SK-N-MC (cell line): ENCODE measurements at regions not wholly inside any gene's neighbourhood (a gene's known extent, or its start where the extent isn't known, plus 50 kb on each side); places are given as distances from the start of the nearest gene placed in this dataset.

Experiments used
- DNase-seq: peaks from one replicate; pipeline ENCODE4 v3.0.0-alpha.2; 2011; ENCODE audit warnings: low read depth, low spot score
- H3K27ac ChIP-seq: fragments of 200-600 bp; sonication (generic); 2 replicates; pipeline ENCODE4 v1.5.1; 2016; ENCODE audit warnings: mixed run types
- H3K36me3 ChIP-seq: fragments of 200-600 bp; sonication (generic); 2 replicates; pipeline ENCODE4 v1.6.1; 2017; ENCODE audit warnings: antibody characterized with exemption, low read length, mixed read lengths; ENCODE audit not compliant: insufficient read depth
- H3K4me3 ChIP-seq: fragments of 200-600 bp; sonication (generic); 2 replicates; pipeline ENCODE4 v1.5.1; 2016
- H3K9ac ChIP-seq: fragments of 200-600 bp; sonication (generic); 2 replicates; pipeline ENCODE4 v1.8.0; 2017; ENCODE audit warnings: mixed run types, mixed read lengths; ENCODE audit not compliant: insufficient read length
- H3K9me3 ChIP-seq: fragments of 200-600 bp; sonication (generic); 2 replicates; pipeline ENCODE4 v1.6.1; 2017; ENCODE audit warnings: low read depth, mild to moderate bottlenecking, antibody characterized with exemption, low read length, moderate library complexity, mixed read lengths
- EZH2 ChIP-seq: fragments of 200-600 bp; sonication (generic); IDR thresholded peaks from one replicate; pipeline ENCODE4 v1.6.1; 2017; ENCODE audit warnings: antibody characterized with exemption
- FOXP2 ChIP-seq: optimal IDR thresholded peaks from 2 replicates; pipeline ENCODE3; 2011; ENCODE audit warnings: mild to moderate bottlenecking, moderate library complexity; ENCODE audit not compliant: insufficient read depth; ENCODE audit errors: extremely low read length, control extremely low read depth
- POLR2AphosphoS5 ChIP-seq: IDR thresholded peaks from 2 replicates; pipeline ENCODE4 v1.6.1; 2012; ENCODE audit warnings: mild to moderate bottlenecking, low read depth, low read length, borderline replicate concordance

DNA sequence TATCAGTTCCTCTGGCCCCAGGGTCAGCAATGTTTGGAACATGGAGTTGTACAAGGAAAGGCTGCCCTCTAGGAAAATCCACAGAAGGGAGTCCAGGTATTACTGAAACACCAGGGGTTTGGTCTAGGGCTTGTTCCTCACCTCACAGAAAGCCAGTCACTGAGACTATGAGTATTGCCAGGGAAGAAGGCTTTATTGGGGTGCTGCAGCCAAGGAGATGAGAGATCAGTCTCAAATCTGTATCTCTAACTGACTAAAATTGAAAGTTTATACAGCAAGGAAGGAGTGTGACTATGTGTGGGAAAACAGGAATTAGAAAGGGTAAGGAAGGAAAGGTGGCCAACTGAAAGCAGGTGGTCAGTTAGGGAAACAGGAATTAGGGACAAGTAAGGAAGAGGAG lies 172.3 kb downstream of the LYPLAL1 start:
- no peak for DNase-seq
- Histone ChIP-seq H3K4me3 (no peak overlapping the region), H3K9ac (no peak overlapping the region), H3K27ac (no peak overlapping the region), H3K9me3 (peaks cover 7% of the 10 kb centered on the region; the same call in 1 of the 2 replicates), H3K36me3 (no peaks in the 10 kb centered on the region)
- no peak for TF ChIP-seq FOXP2
- no peak for TF ChIP-seq EZH2
- no peak for TF ChIP-seq POLR2AphosphoS5

DNA sequence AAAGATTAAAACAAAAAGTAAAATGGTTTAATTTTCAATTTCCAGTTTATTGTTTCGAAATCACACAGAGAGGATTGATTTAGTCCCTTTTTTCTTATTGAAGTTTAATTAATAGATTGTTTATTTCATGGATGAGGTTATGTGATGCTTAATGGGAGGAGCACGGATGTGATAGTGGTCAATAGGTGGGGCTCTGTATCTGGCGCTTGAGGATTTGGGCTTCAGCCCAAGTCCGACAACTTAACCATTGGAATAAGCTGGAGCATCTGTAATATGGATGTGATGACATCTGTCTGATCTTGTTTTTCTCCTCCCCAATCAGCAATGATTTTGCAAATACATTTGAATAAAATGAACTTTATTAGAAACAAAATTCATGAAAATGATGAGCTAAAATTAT lies 169.2 kb downstream of the LYPLAL1 start:
- Histone ChIP-seq H3K9me3 (peaks cover 7% of the 10 kb centered on the region; the same call in 1 of the 2 replicates), H3K36me3 (no peaks in the 10 kb centered on the region), H3K9ac (no peak overlapping the region), H3K4me3 (no peak overlapping the region), H3K27ac (no peak overlapping the region)
- TF ChIP-seq POLR2AphosphoS5 (no peak), EZH2 (no peak), FOXP2 (no peak)
- no peak for DNase-seq

DNA sequence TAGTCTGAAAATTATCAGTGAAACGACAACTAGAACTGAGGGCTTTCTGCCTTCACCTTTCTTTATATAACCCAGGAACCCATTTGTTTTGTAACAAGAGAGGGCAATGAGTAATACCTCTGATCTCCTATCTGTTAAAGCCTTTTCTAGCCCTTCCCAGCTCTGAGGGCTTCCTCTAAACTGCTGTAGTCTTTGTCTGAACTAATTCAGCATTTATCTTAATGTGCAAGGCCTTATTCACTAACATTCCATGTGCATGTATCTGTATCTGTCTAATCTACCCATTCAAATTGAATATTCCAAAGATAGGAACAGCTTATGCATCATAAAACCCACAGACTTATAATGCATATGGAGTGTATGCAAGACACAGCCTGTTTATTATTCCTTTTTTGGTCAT lies 167.1 kb downstream of the LYPLAL1 start:
- no peak overlapping the region for H3K27ac ChIP-seq
- H3K36me3 ChIP-seq = no peaks in the 10 kb centered on the region
- no peak overlapping the region for H3K9ac ChIP-seq
- H3K9me3 ChIP-seq = peaks cover 2% of the 10 kb centered on the region; the same call in 1 of the 2 replicates
- no peak for DNase-seq
- no peak for TF ChIP-seq FOXP2
- no peak for TF ChIP-seq EZH2
- no peak for TF ChIP-seq POLR2AphosphoS5
- no peak overlapping the region for H3K4me3 ChIP-seq

- Histone ChIP-seq H3K9ac (no peak overlapping the region), H3K27ac (no peak overlapping the region), H3K36me3 (no peaks in the 10 kb centered on the region), H3K4me3 (no peak overlapping the region), H3K9me3 (no peaks in the 10 kb centered on the region)
- DNase-seq = no peak
- TF ChIP-seq POLR2AphosphoS5 (no peak), EZH2 (no peak), FOXP2 (no peak)
These were observed 165.8 kb downstream of the LYPLAL1 start for GRCh38 chr1:219339466-219339865.

DNA sequence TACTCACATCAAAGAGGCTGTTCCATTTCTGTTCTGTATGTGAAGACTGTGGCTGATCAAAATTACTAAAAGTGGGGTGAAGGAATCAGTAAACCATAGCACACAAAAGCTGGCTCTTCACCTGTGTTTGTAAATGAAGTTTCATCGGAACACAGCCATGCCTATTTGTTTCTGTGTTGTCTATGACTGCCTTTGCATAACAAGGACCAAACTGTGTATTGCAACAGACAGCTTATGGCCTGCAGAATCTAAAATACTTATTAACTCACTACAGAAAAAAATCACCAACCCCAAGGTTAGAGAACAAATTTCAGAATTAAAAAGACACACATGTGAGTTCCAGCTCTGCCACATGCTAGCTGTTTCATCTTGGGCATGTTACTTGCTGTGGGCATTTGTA lies 163.9 kb downstream of the LYPLAL1 start:
- H3K9me3 ChIP-seq = no peaks in the 10 kb centered on the region
- no peaks in the 10 kb centered on the region for H3K36me3 ChIP-seq
- H3K27ac ChIP-seq = no peak overlapping the region
- no peak overlapping the region for H3K4me3 ChIP-seq
- no peak overlapping the region for H3K9ac ChIP-seq
- DNase-seq = no peak
- TF ChIP-seq EZH2 (no peak), POLR2AphosphoS5 (no peak), FOXP2 (no peak)

GRCh38 chr1:219333626-219334025 lies 159.9 kb downstream of the LYPLAL1 start:
- Histone ChIP-seq H3K4me3 (no peak overlapping the region), H3K9ac (no peak overlapping the region), H3K36me3 (no peaks in the 10 kb centered on the region), H3K27ac (no peak overlapping the region), H3K9me3 (no peaks in the 10 kb centered on the region)
- DNase-seq = no peak
- TF ChIP-seq POLR2AphosphoS5 (no peak), FOXP2 (no peak), EZH2 (no peak)

- no peak for DNase-seq
- no peak overlapping the region for H3K27ac ChIP-seq
- TF ChIP-seq FOXP2 (no peak), EZH2 (no peak), POLR2AphosphoS5 (no peak)
- H3K36me3 ChIP-seq = no peaks in the 10 kb centered on the region
- no peak overlapping the region for H3K4me3 ChIP-seq
- no peaks in the 10 kb centered on the region for H3K9me3 ChIP-seq
- H3K9ac ChIP-seq = no peak overlapping the region
These were observed 157.7 kb downstream of the LYPLAL1 start for GRCh38 chr1:219331424-219331823.

DNA sequence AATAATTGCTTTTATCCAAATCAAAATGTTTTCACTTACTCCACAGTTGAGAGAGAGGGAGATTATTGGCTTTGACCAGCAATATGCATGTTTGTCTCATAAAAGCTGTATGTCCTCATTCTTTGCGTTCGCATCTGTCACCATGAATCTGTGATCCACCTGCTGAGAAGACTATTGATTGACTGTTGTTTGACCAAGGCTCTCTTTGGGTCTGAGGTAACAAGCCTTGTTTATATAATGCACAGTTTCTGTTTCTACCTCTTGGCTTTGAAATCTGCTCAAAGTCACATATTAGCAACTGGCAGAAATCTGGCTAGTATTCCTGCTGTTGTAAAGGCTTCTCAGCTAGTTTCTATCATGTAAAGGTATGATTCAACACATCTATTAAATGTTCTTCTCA lies 157.0 kb downstream of the LYPLAL1 start:
- Histone ChIP-seq H3K4me3 (no peak overlapping the region), H3K9me3 (no peaks in the 10 kb centered on the region), H3K27ac (no peak overlapping the region), H3K9ac (no peak overlapping the region), H3K36me3 (no peaks in the 10 kb centered on the region)
- TF ChIP-seq POLR2AphosphoS5 = no peak
- no peak for TF ChIP-seq FOXP2
- no peak for TF ChIP-seq EZH2
- no peak for DNase-seq

DNA sequence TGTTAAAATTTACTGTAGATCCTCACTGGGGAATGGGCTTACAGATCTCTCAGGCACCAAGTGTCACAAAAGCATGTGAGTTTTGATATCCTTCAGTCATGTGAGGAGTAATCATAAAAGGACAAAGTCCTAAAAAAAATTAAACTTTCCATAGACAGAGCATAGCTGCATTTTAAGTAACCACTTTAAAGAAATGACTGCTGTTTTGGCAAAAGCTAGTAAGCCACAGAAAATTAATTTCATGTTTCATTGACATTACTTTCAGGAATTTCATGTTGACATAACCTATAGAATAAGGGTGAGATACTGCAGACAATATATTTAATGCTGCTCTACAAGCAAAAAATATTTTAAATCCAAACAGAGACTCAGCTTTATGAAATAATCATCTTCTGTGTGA lies 156.3 kb downstream of the LYPLAL1 start:
- no peak for TF ChIP-seq POLR2AphosphoS5
- TF ChIP-seq FOXP2 = no peak
- no peak for TF ChIP-seq EZH2
- no peak overlapping the region for H3K27ac ChIP-seq
- H3K36me3 ChIP-seq = no peaks in the 10 kb centered on the region
- no peaks in the 10 kb centered on the region for H3K9me3 ChIP-seq
- DNase-seq = no peak
- no peak overlapping the region for H3K4me3 ChIP-seq
- no peak overlapping the region for H3K9ac ChIP-seq
